Kidney epithelial cell (primary cell): ENCODE measurements at regions not wholly inside any gene's neighbourhood (a gene's known extent, or its start where the extent isn't known, plus 50 kb on each side); places are given as distances from the start of the nearest gene placed in this dataset.

ENCODE experiments used
- DNase-seq: peaks from one replicate; pipeline ENCODE4 v3.0.0-alpha.2; 2010; ENCODE audit warnings: low read depth
- H3K27me3 ChIP-seq: 2 replicates; pipeline ENCODE4 v1.6.0; 2011; ENCODE audit warnings: low read length; ENCODE audit not compliant: control insufficient read depth, insufficient read depth
- H3K36me3 ChIP-seq: 2 replicates; pipeline ENCODE4 v1.5.1; 2011; ENCODE audit warnings: low read length; ENCODE audit not compliant: control insufficient read depth, insufficient read depth
- H3K4me3 ChIP-seq: 2 replicates; pipeline ENCODE4 v1.5.1; 2011; ENCODE audit warnings: low read depth, mild to moderate bottlenecking, control low read depth, low read length
- CTCF ChIP-seq: IDR thresholded peaks from 2 replicates; pipeline ENCODE4 v1.5.1; 2011; ENCODE audit warnings: mild to moderate bottlenecking, moderate library complexity, low read length, control low read depth, inconsistent platforms; ENCODE audit not compliant: insufficient read depth, poor library complexity, severe bottlenecking

GRCh38 chr5:12477554-12477953, 573.3 kb upstream of the CTNND2 start:
- no peak for DNase-seq
- H3K36me3 ChIP-seq, result no peaks in the 10 kb centered on the region
- H3K4me3 ChIP-seq, result no peak overlapping the region
- TF ChIP-seq CTCF, result no peak
- no peaks in the 10 kb centered on the region for H3K27me3 ChIP-seq

DNA sequence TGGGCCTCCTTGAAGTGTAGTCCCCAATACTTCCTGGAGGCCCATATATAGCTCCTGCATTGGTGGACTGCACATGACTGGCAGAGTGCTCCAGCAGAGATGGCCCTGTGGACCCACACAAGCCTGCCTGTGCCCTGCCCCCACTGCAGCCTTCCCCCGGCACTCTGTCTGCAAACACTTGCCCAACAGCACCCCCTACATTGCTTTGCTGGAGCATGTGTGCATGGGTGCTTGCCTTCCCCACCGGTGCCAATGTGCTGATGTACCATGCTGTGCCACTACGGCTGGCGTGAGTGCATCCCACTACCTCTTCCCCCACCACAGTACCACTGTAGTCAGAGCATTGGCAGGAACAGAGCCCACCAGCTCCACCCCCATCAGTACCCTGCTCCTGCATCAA, 563.6 kb upstream of the CTNND2 start:
- H3K4me3 ChIP-seq, result no peak overlapping the region
- no peak for DNase-seq
- H3K36me3 ChIP-seq, result no peaks in the 10 kb centered on the region
- no peak for TF ChIP-seq CTCF
- H3K27me3 ChIP-seq, result no peaks in the 10 kb centered on the region

DNA sequence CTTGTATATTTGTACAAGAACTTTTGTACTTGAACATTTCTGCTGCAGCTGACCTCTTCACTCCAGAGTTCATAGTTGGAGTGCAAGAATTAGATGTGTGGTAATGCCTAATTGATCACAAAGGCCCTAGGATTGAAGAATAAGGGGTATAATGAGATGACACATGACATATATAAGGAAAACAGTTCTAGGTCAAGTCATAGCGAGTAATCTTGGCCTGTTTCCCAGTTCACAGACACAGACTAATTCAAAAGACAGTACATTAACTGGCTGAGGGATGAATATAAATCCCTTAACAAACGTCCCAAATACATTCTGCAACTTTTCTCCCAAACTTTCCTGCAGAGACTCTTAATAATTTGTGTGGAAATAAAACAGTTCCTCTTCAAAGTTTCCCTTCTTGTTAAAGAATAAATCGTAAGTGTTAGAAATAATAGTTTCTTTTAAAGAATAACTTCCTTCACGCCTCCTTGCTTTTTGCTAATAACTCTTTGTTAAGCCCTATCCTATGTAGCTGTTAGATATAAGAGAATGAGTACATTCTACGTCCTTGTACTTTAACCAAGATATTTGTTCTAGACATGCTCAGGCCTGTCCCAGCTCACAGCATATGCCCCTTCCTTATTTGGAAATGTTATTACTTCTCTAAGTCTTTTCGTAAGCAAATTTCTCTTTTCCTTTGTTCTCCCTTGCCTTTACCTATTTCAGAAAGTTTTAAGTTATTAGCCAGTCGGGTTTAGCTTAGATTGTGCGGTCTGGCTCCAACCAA, 556.4 kb upstream of the CTNND2 start:
- no peaks in the 10 kb centered on the region for H3K27me3 ChIP-seq
- no peak for DNase-seq
- H3K36me3 ChIP-seq, result no peaks in the 10 kb centered on the region
- no peak overlapping the region for H3K4me3 ChIP-seq
- TF ChIP-seq CTCF, result no peak

DNA sequence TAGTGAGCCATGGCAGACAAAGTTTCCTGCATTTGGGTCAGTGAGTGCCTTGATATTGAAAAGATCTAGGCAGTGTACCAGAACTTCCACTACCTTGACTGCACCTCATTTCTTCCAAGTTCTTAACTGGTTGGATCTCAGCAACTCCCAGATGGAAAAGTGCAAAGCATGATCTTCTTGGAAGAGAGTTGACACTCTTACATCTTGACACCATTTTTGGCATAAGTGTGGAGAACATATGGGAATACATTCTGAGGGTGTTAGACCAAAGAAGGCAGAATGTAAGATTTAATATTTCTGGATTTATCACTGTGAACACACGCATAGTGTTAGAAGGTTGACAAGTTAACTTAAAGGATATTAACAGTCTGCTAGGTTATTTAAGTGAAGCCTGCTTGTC, 555.1 kb upstream of the CTNND2 start:
- no peak overlapping the region for H3K4me3 ChIP-seq
- no peak for DNase-seq
- no peaks in the 10 kb centered on the region for H3K36me3 ChIP-seq
- H3K27me3 ChIP-seq, result no peaks in the 10 kb centered on the region
- no peak for TF ChIP-seq CTCF

GRCh38 chr5:12419075-12419474, 514.8 kb upstream of the CTNND2 start:
- no peak for TF ChIP-seq CTCF
- DNase-seq, result no peak
- Histone ChIP-seq H3K36me3 (no peaks in the 10 kb centered on the region), H3K4me3 (no peak overlapping the region), H3K27me3 (no peaks in the 10 kb centered on the region)

GRCh38 chr5:12413585-12413984, 509.3 kb upstream of the CTNND2 start:
- Histone ChIP-seq H3K36me3 (no peaks in the 10 kb centered on the region), H3K4me3 (no peak overlapping the region), H3K27me3 (no peaks in the 10 kb centered on the region)
- no peak for TF ChIP-seq CTCF
- no peak for DNase-seq
